Adrenal gland (tissue), 9 donors: ENCODE measurements at regions not wholly inside any gene's neighbourhood (a gene's known extent, or its start where the extent isn't known, plus 50 kb on each side); places are given as distances from the start of the nearest gene placed in this dataset.

ENCODE experiments used
- DNase-seq, 7 donors: peaks; one replicate each; pipeline ENCODE4 v3.0.0-alpha.2; 2019 to 2020
- H3K27ac ChIP-seq, 5 donors: fragments of 200-600 bp; sonication (generic) in 4 of 5; 1 replicate in 3 of 5; 2 replicates in 2 of 5; pipeline versions ENCODE4 v1.5.1 to v1.8.0; 2016 to 2020; ENCODE audit warnings: mild to moderate bottlenecking in 1 of 5
- H3K27me3 ChIP-seq: fragments of 200-600 bp; 2 replicates; pipeline ENCODE4 v1.8.0; 2021
- H3K36me3 ChIP-seq, 2 donors: fragments of 200-600 bp; replicated peaks in 1 of 2; 1 replicate in 1 of 2; 2 replicates in 1 of 2; pipeline versions ENCODE4 v1.5.1 to v1.8.0; 2018 to 2022
- H3K4me1 ChIP-seq, 2 donors: fragments of 200-600 bp; replicated peaks in 1 of 2; 1 replicate in 1 of 2; 2 replicates in 1 of 2; pipeline versions ENCODE4 v1.5.1 to v1.8.0; 2018 to 2021
- H3K4me3 ChIP-seq, 4 donors: fragments of 200-600 bp; sonication (generic) in 3 of 4; one replicate each; pipeline ENCODE4 v1.5.1; 2016 to 2018
- H3K9me3 ChIP-seq, 3 donors: fragments of 200-600 bp; sonication (generic) in 1 of 3; replicated peaks in 1 of 3; 1 replicate in 2 of 3; 2 replicates in 1 of 3; pipeline versions ENCODE4 v1.5.1 to v1.8.0; 2016 to 2021
- CTCF ChIP-seq, 6 experiments: fragments of 450-650 bp in 4 of 6; fragments of 200-600 bp in 2 of 6; sonication (generic) in 1 of 6; IDR thresholded peaks; 1 replicate in 5 of 6; 2 replicates in 1 of 6; pipeline versions ENCODE4 v1.5.1 to v1.8.0; 2016 to 2021; ENCODE audit warnings: antibody characterized with exemption in 6 of 6, mild to moderate bottlenecking in 2 of 6, moderate library complexity in 1 of 6
- POLR2A ChIP-seq, 2 donors: fragments of 450-650 bp; IDR thresholded peaks; one replicate each; pipeline ENCODE4 v1.6.1; 2017; ENCODE audit warnings: antibody characterized with exemption in 2 of 2, mild to moderate bottlenecking in 2 of 2, moderate library complexity in 1 of 2
- WGBS, 4 donors: extraction: QIAGEN DNeasy Blood & Tissue Kit in 2 of 4; methylation state at CpG; one replicate each; pipeline versions ENCODE4 v1.1.5 to v1.1.7; 2013 to 2017; 5-methylcytosine and 5-hydroxymethylcytosine counted together
- intact Hi-C, 2 donors: fragments of 100-400 bp; cut with DNase I; formaldehyde crosslinking; loops; one replicate each; pipeline versions ENCODE4 v1.14.1 to v1.15.0; 2022 to 2023
- donor health status: healthy with polysubstance abuse.
- donor health status: Bipolar disorder and iron deficiency.
- donor health status: DM: yes; HTN: yes; CAD: no.
- donor health status: DM: no; HTN: no; CAD: no.
- donor health status: DM: no; HTN: no; CAD: no.

- H3K27me3 ChIP-seq, result no peaks in the 10 kb centered on the region
- intact Hi-C loops, result no loop called here
- DNase-seq, result no peak
- peaks cover 0 to 3% (median 0%) of the 10 kb centered on the region in 3 donors for H3K9me3 ChIP-seq
- TF ChIP-seq CTCF (IDR thresholded peaks at IDR 0.05) (no peak), POLR2A (IDR thresholded peaks at IDR 0.05) (no peak)
- no peak overlapping the region for H3K27ac ChIP-seq
- H3K4me1 ChIP-seq, result no peaks in the 10 kb centered on the region
- H3K36me3 ChIP-seq, result no peaks in the 10 kb centered on the region
- 88 to 93% (median 91%) methylated on average over 3 of the region's 3 CpGs for WGBS, 4 donors
- no peak overlapping the region for H3K4me3 ChIP-seq
These were observed 183.5 kb downstream of the PLK2 start for GRCh38 chr5:58276431-58276830.

GRCh38 chr5:58275516-58275915 is 184.4 kb downstream of the PLK2 start:
- 74 to 80% (median 78%) methylated on average over 4 of the region's 4 CpGs for WGBS, 4 donors
- Histone ChIP-seq H3K27me3 (no peaks in the 10 kb centered on the region), H3K27ac (no peak overlapping the region), H3K9me3 (no peaks in the 10 kb centered on the region), H3K4me1 (no peaks in the 10 kb centered on the region), H3K4me3 (no peak overlapping the region), H3K36me3 (no peaks in the 10 kb centered on the region)
- DNase-seq, result no peak
- intact Hi-C loops, result no loop called here
- TF ChIP-seq POLR2A (IDR thresholded peaks at IDR 0.05) (no peak), CTCF (IDR thresholded peaks at IDR 0.05) (no peak)

- intact Hi-C loops, result no loop called here
- Histone ChIP-seq H3K36me3 (no peaks in the 10 kb centered on the region), H3K4me1 (no peaks in the 10 kb centered on the region), H3K27ac (no peak overlapping the region), H3K9me3 (no peaks in the 10 kb centered on the region), H3K27me3 (no peaks in the 10 kb centered on the region), H3K4me3 (no peak overlapping the region)
- TF ChIP-seq CTCF (IDR thresholded peaks at IDR 0.05), result no peak
- TF ChIP-seq POLR2A (IDR thresholded peaks at IDR 0.05), result no peak
- DNase-seq, result no peak
These were observed 185.7 kb downstream of the PLK2 start for GRCh38 chr5:58274191-58274590.

- intact Hi-C loops, result no loop called here
- 64 to 77% (median 70%) methylated on average over 2 of the region's 2 CpGs for whole genome bisulfite sequencing, 4 donors
- no peaks in the 10 kb centered on the region for H3K9me3 ChIP-seq
- H3K4me1 ChIP-seq, result no peaks in the 10 kb centered on the region
- TF ChIP-seq CTCF (IDR thresholded peaks at IDR 0.05) (no peak), POLR2A (IDR thresholded peaks at IDR 0.05) (no peak)
- H3K4me3 ChIP-seq, result no peak overlapping the region
- no peak for DNase-seq
- no peaks in the 10 kb centered on the region for H3K27me3 ChIP-seq
- no peaks in the 10 kb centered on the region for H3K36me3 ChIP-seq
- no peak overlapping the region for H3K27ac ChIP-seq
These were observed 186.2 kb downstream of the PLK2 start for GRCh38 chr5:58273711-58274110.
